ENCODE measurements at regions not wholly inside any gene's neighbourhood (a gene's known extent, or its start where the extent isn't known, plus 50 kb on each side); places are given as distances from the start of the nearest gene placed in this dataset.
"Not testable (repeated sequence)": the region's sequence is repeated elsewhere in the genome, so short reads cannot be mapped to it uniquely, and the experiment has no call there.

DNA sequence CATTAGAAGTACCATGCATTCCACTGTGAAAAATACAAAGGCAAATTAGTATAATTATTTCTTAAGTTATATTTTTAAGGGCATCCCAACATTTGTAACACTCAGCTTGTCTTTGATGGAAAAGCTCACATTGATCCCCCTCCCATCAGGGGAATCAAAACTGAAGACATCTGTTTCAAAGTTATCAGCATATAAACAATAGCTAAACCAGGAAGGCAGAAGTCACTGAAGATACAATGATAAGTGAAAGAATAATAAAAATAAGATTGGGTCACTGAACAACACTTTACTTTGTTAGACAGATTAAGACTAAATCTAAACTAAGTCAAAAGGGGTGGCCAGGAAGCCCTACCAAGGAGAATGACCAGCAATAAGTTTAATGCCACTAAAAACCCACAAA is 801.9 kb upstream of the ACO1 start:
- POLR2A ChIA-PET (ENCODE audit: low non-redundant PET): no interaction called here

DNA sequence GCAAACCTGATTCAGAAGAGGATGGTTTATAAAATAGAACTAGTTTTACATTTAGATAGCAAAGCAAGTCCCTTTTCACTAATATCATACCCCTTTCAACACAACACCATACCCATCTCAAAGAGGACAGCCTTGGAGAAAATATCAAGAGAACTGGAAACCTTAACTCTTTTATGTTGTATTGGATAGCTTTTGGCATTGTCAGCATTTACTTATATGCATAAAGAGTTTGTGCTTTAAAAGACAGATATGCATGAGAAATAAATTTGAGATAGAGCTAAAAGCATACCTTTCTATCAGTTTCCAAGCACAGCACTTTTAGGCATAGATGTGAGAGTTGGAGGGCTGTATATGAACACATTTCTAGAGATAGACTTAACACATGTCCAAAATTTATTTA is 799.3 kb upstream of the ACO1 start:
- TF ChIP-seq, protein P1, sequence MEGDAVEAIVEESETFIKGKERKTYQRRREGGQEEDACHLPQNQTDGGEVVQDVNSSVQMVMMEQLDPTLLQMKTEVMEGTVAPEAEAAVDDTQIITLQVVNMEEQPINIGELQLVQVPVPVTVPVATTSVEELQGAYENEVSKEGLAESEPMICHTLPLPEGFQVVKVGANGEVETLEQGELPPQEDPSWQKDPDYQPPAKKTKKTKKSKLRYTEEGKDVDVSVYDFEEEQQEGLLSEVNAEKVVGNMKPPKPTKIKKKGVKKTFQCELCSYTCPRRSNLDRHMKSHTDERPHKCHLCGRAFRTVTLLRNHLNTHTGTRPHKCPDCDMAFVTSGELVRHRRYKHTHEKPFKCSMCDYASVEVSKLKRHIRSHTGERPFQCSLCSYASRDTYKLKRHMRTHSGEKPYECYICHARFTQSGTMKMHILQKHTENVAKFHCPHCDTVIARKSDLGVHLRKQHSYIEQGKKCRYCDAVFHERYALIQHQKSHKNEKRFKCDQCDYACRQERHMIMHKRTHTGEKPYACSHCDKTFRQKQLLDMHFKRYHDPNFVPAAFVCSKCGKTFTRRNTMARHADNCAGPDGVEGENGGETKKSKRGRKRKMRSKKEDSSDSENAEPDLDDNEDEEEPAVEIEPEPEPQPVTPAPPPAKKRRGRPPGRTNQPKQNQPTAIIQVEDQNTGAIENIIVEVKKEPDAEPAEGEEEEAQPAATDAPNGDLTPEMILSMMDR (conservative IDR thresholded peaks at IDR 0.05; ENCODE audit: low read depth): no peak
- H3K27ac ChIP-seq: no peak overlapping the region
- POLR2A ChIA-PET (ENCODE audit: low non-redundant PET): no interaction called here
- no peak for DNase-seq (ENCODE audit: low spot score)
- CTCF ChIA-PET: interaction anchor here (0.6 kb wide), 1 partner anchor 867 kb away, joined by 4 read pairs; no protein-coding TSS in a partner anchor

More for the DNA sequence above, 801.9 kb upstream of the ACO1 start:
- no peak for DNase-seq (ENCODE audit: low spot score)
- H3K27ac ChIP-seq: no peak overlapping the region
- TF ChIP-seq, protein P1 (conservative IDR thresholded peaks at IDR 0.05; ENCODE audit: low read depth): no peak
- CTCF ChIA-PET: no interaction called here

DNA sequence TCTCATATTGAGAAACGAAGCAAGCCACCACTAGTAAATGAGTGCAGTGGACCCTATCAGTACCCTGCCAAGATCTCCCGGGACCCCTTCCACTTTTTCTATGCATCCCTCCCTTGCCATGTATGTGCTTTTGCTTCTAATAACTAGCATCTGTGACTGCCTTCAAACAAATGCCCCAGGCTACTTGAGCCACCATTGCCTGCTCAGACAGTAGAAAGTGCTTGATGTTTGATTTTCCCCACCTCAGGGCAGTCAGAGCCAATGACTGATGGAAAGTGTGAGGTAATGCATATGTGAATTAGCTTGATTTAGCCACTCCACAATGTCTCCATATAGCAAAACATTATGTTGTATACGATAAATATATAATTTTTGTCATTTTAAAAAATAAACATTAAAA is 797.3 kb upstream of the ACO1 start:
- POLR2A ChIA-PET (ENCODE audit: low non-redundant PET): no interaction called here
- TF ChIP-seq, protein P1 (conservative IDR thresholded peaks at IDR 0.05; ENCODE audit: low read depth): no peak

DNA sequence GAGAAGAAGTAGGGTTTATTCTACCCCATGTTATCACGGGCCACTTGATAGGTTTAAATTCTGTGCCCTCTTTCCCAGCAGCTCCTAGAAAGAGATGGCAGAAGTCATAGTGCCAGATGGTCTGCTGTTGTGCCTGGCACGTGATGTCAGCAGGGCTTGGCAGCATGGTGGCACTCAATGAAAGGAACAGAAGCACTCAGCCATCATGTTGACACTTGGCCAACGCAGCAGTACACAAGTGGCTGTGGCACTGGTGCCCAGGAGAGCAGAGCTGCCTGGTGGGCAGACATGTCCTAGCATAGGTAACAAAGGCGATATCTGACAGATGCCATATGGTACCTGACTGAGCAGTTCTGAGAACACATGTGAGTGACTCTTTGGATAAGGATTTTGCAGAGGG is 796.4 kb upstream of the ACO1 start:
- POLR2A ChIA-PET (ENCODE audit: low non-redundant PET): no interaction called here
- TF ChIP-seq, protein P1 (conservative IDR thresholded peaks at IDR 0.05; ENCODE audit: low read depth): no peak
- CTCF ChIA-PET: interaction anchor here (0.6 kb wide), 1 partner anchor 1614 kb away, joined by 4 read pairs; no protein-coding TSS in a partner anchor
- no peak for DNase-seq (ENCODE audit: low spot score)
- no peak overlapping the region for H3K27ac ChIP-seq

More for the DNA sequence above, 797.3 kb upstream of the ACO1 start:
- no peak overlapping the region for H3K27ac ChIP-seq
- CTCF ChIA-PET: no interaction called here
- DNase-seq (ENCODE audit: low spot score): no peak

DNA sequence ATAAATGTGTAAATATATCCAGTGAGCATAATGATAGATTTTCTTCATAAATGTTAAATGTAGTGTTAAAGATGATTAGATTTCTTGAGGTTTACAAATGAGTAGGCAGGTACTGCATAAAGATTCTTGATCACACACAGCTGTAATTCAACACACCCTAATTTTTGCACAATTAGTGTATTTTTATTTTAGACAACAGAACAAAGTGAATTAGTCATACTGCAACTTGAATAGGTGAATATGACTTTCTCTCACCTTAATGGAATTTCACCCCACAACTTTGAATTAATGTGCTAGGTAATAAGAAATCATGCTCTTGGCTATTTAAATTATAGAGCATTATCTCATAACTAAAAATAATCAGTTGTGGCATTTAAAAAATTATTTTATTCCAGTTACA is 795.7 kb upstream of the ACO1 start:
- peak; percentile 51 for DNase-seq (ENCODE audit: low spot score)
- TF ChIP-seq, protein P1 (conservative IDR thresholded peaks at IDR 0.05; ENCODE audit: low read depth): no peak
- CTCF ChIA-PET: interaction anchor here (0.6 kb wide), 1 partner anchor 1615 kb away, joined by 4 read pairs; no protein-coding TSS in a partner anchor
- POLR2A ChIA-PET (ENCODE audit: low non-redundant PET): no interaction called here
- H3K27ac ChIP-seq: no peak overlapping the region

DNA sequence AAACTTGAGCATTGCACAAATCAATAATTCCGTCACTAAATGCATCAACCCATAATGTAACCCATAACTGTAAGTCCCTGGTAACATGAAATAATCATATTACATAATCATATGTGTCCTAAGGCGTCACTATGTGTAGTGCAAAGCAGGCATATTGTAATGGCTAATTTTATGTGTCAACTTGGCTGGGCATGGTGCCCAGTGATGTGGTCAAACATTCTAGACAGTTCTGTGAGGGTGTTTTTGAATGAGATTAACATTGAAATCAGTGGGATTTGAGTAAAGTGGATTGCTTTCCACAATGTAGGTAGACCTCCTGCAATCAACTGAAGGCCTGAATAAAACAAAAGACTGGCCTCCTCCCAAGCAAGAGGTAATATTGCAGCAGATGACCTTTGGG is 794.4 kb upstream of the ACO1 start:
- ChIA-PET POLR2A (ENCODE audit: low non-redundant PET) (no interaction called here), CTCF (no interaction called here)
- no peak for DNase-seq (ENCODE audit: low spot score)
- no peak overlapping the region for H3K27ac ChIP-seq
- TF ChIP-seq, protein P1 (conservative IDR thresholded peaks at IDR 0.05; ENCODE audit: low read depth): no peak

DNA sequence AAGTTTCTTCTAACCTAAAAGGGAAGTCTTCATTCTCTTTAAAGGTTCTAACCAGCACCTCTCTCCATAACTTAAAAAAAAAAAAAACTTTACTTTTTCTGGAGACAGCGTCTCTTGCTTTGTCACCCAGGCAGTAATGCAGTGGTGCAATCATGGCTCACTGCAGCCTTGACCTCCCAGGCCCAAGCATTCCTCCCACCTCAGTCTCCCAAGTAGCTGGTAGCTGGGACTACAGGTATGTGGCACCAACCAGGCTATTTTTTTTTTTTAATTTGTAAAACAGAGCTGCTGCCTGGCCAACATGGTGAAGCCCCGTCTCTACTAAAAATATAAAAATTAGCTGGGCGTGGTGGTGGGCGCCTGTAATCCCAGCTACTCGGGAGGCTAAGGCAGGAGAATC is 787.4 kb upstream of the ACO1 start:
- peak overlapping the region; percentile 70 for H3K27ac ChIP-seq
- CTCF ChIA-PET: interaction anchor here (0.7 kb wide), 1 partner anchor 1318 kb away, joined by 6 read pairs; no protein-coding TSS in a partner anchor
- DNase-seq (ENCODE audit: low spot score); POLR2A ChIA-PET (ENCODE audit: low non-redundant PET): not testable (repeated sequence)

All from RWPE1 (cell line).